ENCODE measurements at regions not wholly inside any gene's neighbourhood (a gene's known extent, or its start where the extent isn't known, plus 50 kb on each side); places are given as distances from the start of the nearest gene placed in this dataset.

DNA sequence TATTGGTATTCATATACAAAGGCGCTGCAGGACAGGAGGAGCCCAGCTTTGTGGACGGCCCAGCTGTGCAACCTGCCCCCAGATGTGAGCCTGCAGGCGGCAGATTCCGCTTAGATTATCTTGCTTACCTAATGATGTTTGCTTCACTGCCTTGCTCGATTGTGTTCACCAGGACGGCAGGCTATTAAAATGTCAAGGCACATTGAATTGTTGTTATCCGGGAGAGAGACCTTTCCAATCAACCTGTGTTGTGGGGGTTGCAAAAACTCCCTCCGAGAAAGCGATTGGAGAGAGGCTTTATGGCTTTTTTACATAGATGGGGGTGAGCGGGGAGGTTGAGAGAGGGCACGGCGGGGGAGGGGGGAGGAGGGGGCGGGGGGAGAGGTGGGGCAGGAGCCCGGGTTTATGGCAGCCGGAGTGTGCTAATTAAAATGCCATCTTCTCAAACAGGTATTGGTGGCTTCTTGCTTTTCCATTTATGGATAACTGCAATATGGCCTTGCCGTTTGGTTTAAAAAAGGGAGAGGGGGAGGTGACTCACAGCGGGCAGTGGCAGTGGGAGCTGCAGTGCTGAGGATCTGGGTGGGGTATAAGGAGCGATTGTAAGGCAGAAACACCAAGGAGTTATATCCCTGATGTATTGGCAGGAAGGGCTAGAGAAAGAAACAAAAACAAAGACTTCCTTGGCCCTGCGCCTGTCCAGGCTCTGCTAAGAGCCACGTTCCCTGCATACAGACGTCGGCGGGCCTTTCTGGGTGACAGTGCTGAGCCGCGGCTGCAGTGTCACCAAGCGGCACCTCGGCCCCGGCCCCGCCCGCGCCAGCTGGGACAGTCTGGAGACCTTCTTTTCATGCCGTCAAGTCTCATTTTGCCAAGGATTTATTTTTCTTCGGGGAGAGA, 97.2 kb downstream of the INSIG2 start:
- peak in 7 of 9 donors; percentile 19 to 49 (median 29) for DNase-seq (ENCODE audit: low read depth in 6 of 9, low spot score in 9 of 9)
- WGBS = 13% methylated on average over 33 of the region's 33 CpGs

GRCh38 chr2:118183381-118183780, 95.1 kb downstream of the INSIG2 start:
- DNase-seq (ENCODE audit: low read depth in 6 of 9, low spot score in 9 of 9) = no peak
- no peaks in the 10 kb centered on the region for H3K9me3 ChIP-seq (ENCODE audit: control insufficient read depth in 2 of 2, insufficient read depth in 1 of 2, low read length in 1 of 2)
- 94% methylated on average over 9 of the region's 9 CpGs for WGBS
- H3K36me3 ChIP-seq (ENCODE audit: control insufficient read depth in 2 of 2, insufficient read depth in 2 of 2, low read length in 1 of 2) = no peaks in the 10 kb centered on the region
- H3K27me3 ChIP-seq (ENCODE audit: control insufficient read depth in 2 of 2, insufficient read depth in 1 of 2, low read length in 1 of 2) = no peaks in the 10 kb centered on the region
- no peak overlapping the region for H3K4me3 ChIP-seq (ENCODE audit: low read length in 2 of 2)
- peaks cover 7 to 13% of the 10 kb centered on the region in 2 donors for H3K4me1 ChIP-seq (ENCODE audit: control insufficient read depth in 2 of 2, insufficient read depth in 2 of 2, low read length in 2 of 2)
- no peak overlapping the region for H3K27ac ChIP-seq (ENCODE audit: low read depth in 1 of 2, low read length in 1 of 2)

More for the DNA sequence above, 97.2 kb downstream of the INSIG2 start:
- Histone ChIP-seq H3K36me3 (ENCODE audit: control insufficient read depth in 2 of 2, insufficient read depth in 2 of 2, low read length in 1 of 2) (no peaks in the 10 kb centered on the region), H3K9me3 (ENCODE audit: control insufficient read depth in 2 of 2, insufficient read depth in 1 of 2, low read length in 1 of 2) (no peaks in the 10 kb centered on the region), H3K27me3 (ENCODE audit: control insufficient read depth in 2 of 2, insufficient read depth in 1 of 2, low read length in 1 of 2) (no peaks in the 10 kb centered on the region), H3K4me3 (ENCODE audit: low read length in 2 of 2) (peak overlapping the region; percentile 82 to 83), H3K27ac (ENCODE audit: low read depth in 1 of 2, low read length in 1 of 2) (peak overlapping the region; percentile 86 to 90), H3K4me1 (ENCODE audit: control insufficient read depth in 2 of 2, insufficient read depth in 2 of 2, low read length in 2 of 2) (peaks cover 7 to 13% of the 10 kb centered on the region in 2 donors)

- Histone ChIP-seq H3K4me3 (ENCODE audit: low read length in 2 of 2) (no peak overlapping the region), H3K4me1 (ENCODE audit: control insufficient read depth in 2 of 2, insufficient read depth in 2 of 2, low read length in 2 of 2) (no peaks in the 10 kb centered on the region), H3K27me3 (ENCODE audit: control insufficient read depth in 2 of 2, insufficient read depth in 1 of 2, low read length in 1 of 2) (peaks cover 0 to 4% of the 10 kb centered on the region in 2 donors), H3K9me3 (ENCODE audit: control insufficient read depth in 2 of 2, insufficient read depth in 1 of 2, low read length in 1 of 2) (no peaks in the 10 kb centered on the region), H3K36me3 (ENCODE audit: control insufficient read depth in 2 of 2, insufficient read depth in 2 of 2, low read length in 1 of 2) (no peaks in the 10 kb centered on the region), H3K27ac (ENCODE audit: low read depth in 1 of 2, low read length in 1 of 2) (no peak overlapping the region)
- DNase-seq (ENCODE audit: low read depth in 6 of 9, low spot score in 9 of 9) = no peak
- 94% methylated on average over 1 of the region's 1 CpG for WGBS
Observed at GRCh38 chr2:118179445-118179844, 91.2 kb downstream of the INSIG2 start.

- H3K4me3 ChIP-seq (ENCODE audit: low read length in 2 of 2) = no peak overlapping the region
- H3K9me3 ChIP-seq (ENCODE audit: control insufficient read depth in 2 of 2, insufficient read depth in 1 of 2, low read length in 1 of 2) = no peaks in the 10 kb centered on the region
- H3K27ac ChIP-seq (ENCODE audit: low read depth in 1 of 2, low read length in 1 of 2) = no peak overlapping the region
- no peaks in the 10 kb centered on the region for H3K4me1 ChIP-seq (ENCODE audit: control insufficient read depth in 2 of 2, insufficient read depth in 2 of 2, low read length in 2 of 2)
- 71% methylated on average over 2 of the region's 2 CpGs for WGBS
- H3K36me3 ChIP-seq (ENCODE audit: control insufficient read depth in 2 of 2, insufficient read depth in 2 of 2, low read length in 1 of 2) = no peaks in the 10 kb centered on the region
- peaks cover 0 to 4% of the 10 kb centered on the region in 2 donors for H3K27me3 ChIP-seq (ENCODE audit: control insufficient read depth in 2 of 2, insufficient read depth in 1 of 2, low read length in 1 of 2)
- no peak for DNase-seq (ENCODE audit: low read depth in 6 of 9, low spot score in 9 of 9)
Observed at GRCh38 chr2:118177884-118178283, 89.6 kb downstream of the INSIG2 start.

DNA sequence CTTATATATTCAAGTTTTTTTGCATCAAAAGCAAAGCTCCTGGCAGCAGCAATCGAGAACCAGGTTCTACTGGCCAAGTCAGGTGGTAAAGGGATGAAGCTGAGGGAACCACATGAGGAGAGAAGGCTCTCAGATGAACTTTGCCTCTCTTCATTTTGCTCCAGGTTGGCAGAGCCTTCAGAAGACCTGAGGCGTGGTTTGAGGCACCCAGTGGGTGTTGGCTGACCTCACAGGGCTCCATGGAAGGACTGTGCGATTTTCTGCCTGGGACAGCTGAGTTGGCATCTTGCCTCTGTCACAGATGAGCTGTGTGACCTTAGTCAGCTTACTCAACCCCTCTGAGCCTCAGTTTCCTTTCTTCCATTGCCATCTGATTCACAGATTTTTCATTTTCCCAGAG, 89.0 kb downstream of the INSIG2 start:
- Histone ChIP-seq H3K9me3 (ENCODE audit: control insufficient read depth in 2 of 2, insufficient read depth in 1 of 2, low read length in 1 of 2) (no peaks in the 10 kb centered on the region), H3K27me3 (ENCODE audit: control insufficient read depth in 2 of 2, insufficient read depth in 1 of 2, low read length in 1 of 2) (peaks cover 0 to 4% of the 10 kb centered on the region in 2 donors), H3K4me1 (ENCODE audit: control insufficient read depth in 2 of 2, insufficient read depth in 2 of 2, low read length in 2 of 2) (no peaks in the 10 kb centered on the region), H3K27ac (ENCODE audit: low read depth in 1 of 2, low read length in 1 of 2) (no peak overlapping the region), H3K4me3 (ENCODE audit: low read length in 2 of 2) (no peak overlapping the region), H3K36me3 (ENCODE audit: control insufficient read depth in 2 of 2, insufficient read depth in 2 of 2, low read length in 1 of 2) (no peaks in the 10 kb centered on the region)
- no peak for DNase-seq (ENCODE audit: low read depth in 6 of 9, low spot score in 9 of 9)
- 58% methylated on average over 3 of the region's 3 CpGs for whole genome bisulfite sequencing

DNA sequence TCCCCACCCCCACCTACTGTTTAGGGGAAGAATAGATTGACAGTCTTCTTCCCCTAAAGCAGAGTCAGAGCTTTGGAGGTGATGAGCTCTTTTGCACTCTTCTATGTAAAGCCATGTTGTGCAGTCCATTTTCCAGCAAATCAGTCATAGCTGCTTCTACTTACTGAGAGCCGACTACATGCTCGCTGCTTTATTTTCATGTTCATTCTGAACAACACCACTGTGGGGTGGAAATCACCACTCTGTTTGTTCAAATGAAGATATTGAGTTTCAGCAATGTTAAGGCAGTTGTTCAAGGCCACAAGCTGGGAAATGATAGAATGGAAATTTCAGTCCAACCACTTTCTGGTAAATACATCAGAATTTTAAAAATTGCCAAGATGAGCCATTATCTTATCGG, 88.3 kb downstream of the INSIG2 start:
- no peak for DNase-seq (ENCODE audit: low read depth in 6 of 9, low spot score in 9 of 9)
- no peak overlapping the region for H3K27ac ChIP-seq (ENCODE audit: low read depth in 1 of 2, low read length in 1 of 2)

DNA sequence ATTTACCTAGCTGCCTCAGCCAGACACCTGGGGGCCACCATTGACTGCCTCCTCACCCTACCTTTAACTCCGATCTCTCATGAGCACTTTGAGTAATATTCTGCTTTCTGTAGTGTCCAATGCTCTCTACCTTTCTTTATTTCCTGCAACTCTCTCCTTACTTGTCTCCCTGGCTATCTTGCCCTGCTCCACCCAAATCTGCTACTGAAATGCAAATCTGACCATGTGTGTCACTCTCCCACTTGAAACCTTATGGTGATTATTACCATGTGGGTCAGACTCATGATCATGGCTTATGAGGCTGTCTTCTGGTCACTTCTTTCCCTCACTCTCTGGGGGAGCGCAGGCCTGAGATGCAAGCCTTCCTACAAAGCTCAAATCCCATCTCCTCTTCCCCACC, 83.3 kb downstream of the INSIG2 start:
- no peaks in the 10 kb centered on the region for H3K4me1 ChIP-seq (ENCODE audit: control insufficient read depth in 2 of 2, insufficient read depth in 2 of 2, low read length in 2 of 2)
- no peak overlapping the region for H3K4me3 ChIP-seq (ENCODE audit: low read length in 2 of 2)
- no peaks in the 10 kb centered on the region for H3K9me3 ChIP-seq (ENCODE audit: control insufficient read depth in 2 of 2, insufficient read depth in 1 of 2, low read length in 1 of 2)
- WGBS = 99% methylated on average over 2 of the region's 2 CpGs
- peaks cover 0 to 4% of the 10 kb centered on the region in 2 donors for H3K27me3 ChIP-seq (ENCODE audit: control insufficient read depth in 2 of 2, insufficient read depth in 1 of 2, low read length in 1 of 2)
- DNase-seq (ENCODE audit: low read depth in 6 of 9, low spot score in 9 of 9) = no peak
- no peak overlapping the region for H3K27ac ChIP-seq (ENCODE audit: low read depth in 1 of 2, low read length in 1 of 2)
- no peaks in the 10 kb centered on the region for H3K36me3 ChIP-seq (ENCODE audit: control insufficient read depth in 2 of 2, insufficient read depth in 2 of 2, low read length in 1 of 2)

More for the DNA sequence above, 88.3 kb downstream of the INSIG2 start:
- Histone ChIP-seq H3K27me3 (ENCODE audit: control insufficient read depth in 2 of 2, insufficient read depth in 1 of 2, low read length in 1 of 2) (peaks cover 0 to 4% of the 10 kb centered on the region in 2 donors), H3K4me3 (ENCODE audit: low read length in 2 of 2) (no peak overlapping the region), H3K4me1 (ENCODE audit: control insufficient read depth in 2 of 2, insufficient read depth in 2 of 2, low read length in 2 of 2) (no peaks in the 10 kb centered on the region), H3K9me3 (ENCODE audit: control insufficient read depth in 2 of 2, insufficient read depth in 1 of 2, low read length in 1 of 2) (no peaks in the 10 kb centered on the region), H3K36me3 (ENCODE audit: control insufficient read depth in 2 of 2, insufficient read depth in 2 of 2, low read length in 1 of 2) (no peaks in the 10 kb centered on the region)
- 78% methylated on average over 3 of the region's 3 CpGs for WGBS

- Histone ChIP-seq H3K36me3 (ENCODE audit: control insufficient read depth in 2 of 2, insufficient read depth in 2 of 2, low read length in 1 of 2) (no peaks in the 10 kb centered on the region), H3K9me3 (ENCODE audit: control insufficient read depth in 2 of 2, insufficient read depth in 1 of 2, low read length in 1 of 2) (no peaks in the 10 kb centered on the region), H3K4me1 (ENCODE audit: control insufficient read depth in 2 of 2, insufficient read depth in 2 of 2, low read length in 2 of 2) (no peaks in the 10 kb centered on the region), H3K27ac (ENCODE audit: low read depth in 1 of 2, low read length in 1 of 2) (no peak overlapping the region), H3K27me3 (ENCODE audit: control insufficient read depth in 2 of 2, insufficient read depth in 1 of 2, low read length in 1 of 2) (no peaks in the 10 kb centered on the region), H3K4me3 (ENCODE audit: low read length in 2 of 2) (no peak overlapping the region)
- DNase-seq (ENCODE audit: low read depth in 6 of 9, low spot score in 9 of 9) = peak in 1 of 9 donors; percentile 19
- WGBS = 30% methylated on average over 6 of the region's 6 CpGs
Observed at GRCh38 chr2:118169359-118170005, 81.2 kb downstream of the INSIG2 start.

DNA sequence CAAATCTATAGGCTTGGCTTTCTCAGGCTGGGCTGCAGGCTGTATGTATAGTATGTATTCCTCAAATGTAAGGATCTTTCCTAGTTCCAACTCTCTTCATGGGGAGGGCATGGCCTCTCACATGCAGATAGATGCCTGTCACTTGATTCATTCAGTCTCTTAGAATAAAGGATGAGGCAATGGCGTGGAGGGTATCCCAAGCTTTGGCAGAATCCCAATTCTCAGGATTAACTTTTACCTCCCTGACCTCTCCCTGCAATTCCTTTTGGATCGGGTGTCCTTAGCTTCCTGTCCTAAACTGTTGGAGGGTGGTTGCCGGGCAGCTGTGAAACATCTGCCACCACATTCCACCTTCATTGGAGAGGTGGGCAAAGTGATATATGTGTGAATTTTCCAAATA, 80.3 kb downstream of the INSIG2 start:
- Histone ChIP-seq H3K9me3 (ENCODE audit: control insufficient read depth in 2 of 2, insufficient read depth in 1 of 2, low read length in 1 of 2) (no peaks in the 10 kb centered on the region), H3K27me3 (ENCODE audit: control insufficient read depth in 2 of 2, insufficient read depth in 1 of 2, low read length in 1 of 2) (no peaks in the 10 kb centered on the region), H3K4me1 (ENCODE audit: control insufficient read depth in 2 of 2, insufficient read depth in 2 of 2, low read length in 2 of 2) (no peaks in the 10 kb centered on the region), H3K36me3 (ENCODE audit: control insufficient read depth in 2 of 2, insufficient read depth in 2 of 2, low read length in 1 of 2) (no peaks in the 10 kb centered on the region), H3K4me3 (ENCODE audit: low read length in 2 of 2) (no peak overlapping the region), H3K27ac (ENCODE audit: low read depth in 1 of 2, low read length in 1 of 2) (no peak overlapping the region)
- 95% methylated on average over 3 of the region's 3 CpGs for WGBS
- DNase-seq (ENCODE audit: low read depth in 6 of 9, low spot score in 9 of 9) = no peak
